COR-L47 (cell line): ENCODE measurements at regions not wholly inside any gene's neighbourhood (a gene's known extent, or its start where the extent isn't known, plus 50 kb on each side); places are given as distances from the start of the nearest gene placed in this dataset.

ENCODE experiments used
- DNase-seq: peaks from one replicate; lab custom pipeline; 2025; lab: John Stamatoyannopoulos, UW

GRCh38 chr5:2334719-2335118, 416.8 kb downstream of the IRX2 start:
- DNase-seq, result no peak

- DNase-seq, result no peak
Measured at GRCh38 chr5:2333291-2333690, 418.2 kb downstream of the IRX2 start.

- no peak for DNase-seq
Measured at GRCh38 chr5:2332521-2332920, 419.0 kb downstream of the IRX2 start.

GRCh38 chr5:2330325-2331130, 420.9 kb downstream of the IRX2 start:
- no peak for DNase-seq

- DNase-seq, result no peak
Measured at GRCh38 chr5:2329741-2330140, 421.7 kb downstream of the IRX2 start.

- DNase-seq, result no peak
Measured at GRCh38 chr5:2326601-2327000, 424.9 kb downstream of the IRX2 start.

- no peak for DNase-seq
Measured at GRCh38 chr5:2324788-2325187, 426.7 kb downstream of the IRX2 start.

- DNase-seq, result no peak
Measured at GRCh38 chr5:2320611-2321010, 430.9 kb downstream of the IRX2 start.

- no peak for DNase-seq
Measured at GRCh38 chr5:2317540-2317939, 433.9 kb downstream of the IRX2 start.

GRCh38 chr5:2311851-2312250, 429.1 kb upstream of the IRX4 start:
- DNase-seq, result no peak

GRCh38 chr5:2310946-2311345, 428.2 kb upstream of the IRX4 start:
- DNase-seq, result no peak

GRCh38 chr5:2307631-2308030, 424.9 kb upstream of the IRX4 start:
- DNase-seq, result no peak

GRCh38 chr5:2306711-2307110, 424.0 kb upstream of the IRX4 start:
- no peak for DNase-seq

GRCh38 chr5:2303431-2304100, 420.8 kb upstream of the IRX4 start:
- no peak for DNase-seq

GRCh38 chr5:2302169-2302568, 419.4 kb upstream of the IRX4 start:
- DNase-seq, result no peak

- DNase-seq, result no peak
Measured at GRCh38 chr5:2300861-2301574, 418.3 kb upstream of the IRX4 start.

- DNase-seq, result no peak
Measured at GRCh38 chr5:2300421-2300820, 417.7 kb upstream of the IRX4 start.

GRCh38 chr5:2299388-2300220, 416.9 kb upstream of the IRX4 start:
- no peak for DNase-seq

GRCh38 chr5:2298781-2299180, 416.1 kb upstream of the IRX4 start:
- DNase-seq, result no peak

- DNase-seq, result no peak
Measured at GRCh38 chr5:2297991-2298390, 415.3 kb upstream of the IRX4 start.

GRCh38 chr5:2295476-2295875, 412.8 kb upstream of the IRX4 start:
- no peak for DNase-seq

GRCh38 chr5:2293906-2294305, 411.2 kb upstream of the IRX4 start:
- DNase-seq, result no peak
